GM18868 (cell line): ENCODE measurements at regions not wholly inside any gene's neighbourhood (a gene's known extent, or its start where the extent isn't known, plus 50 kb on each side); places are given as distances from the start of the nearest gene placed in this dataset.
"Not testable (repeated sequence)": the region's sequence is repeated elsewhere in the genome, so short reads cannot be mapped to it uniquely, and the experiment has no call there.

ENCODE experiments used
- ATAC-seq: cut with Tn5 transposase; IDR thresholded peaks from one replicate; pipeline ENCODE4 v1.9.1; 2021; ENCODE audit warnings: mild to moderate bottlenecking, moderate library complexity; ENCODE audit not compliant: unreplicated experiment

DNA sequence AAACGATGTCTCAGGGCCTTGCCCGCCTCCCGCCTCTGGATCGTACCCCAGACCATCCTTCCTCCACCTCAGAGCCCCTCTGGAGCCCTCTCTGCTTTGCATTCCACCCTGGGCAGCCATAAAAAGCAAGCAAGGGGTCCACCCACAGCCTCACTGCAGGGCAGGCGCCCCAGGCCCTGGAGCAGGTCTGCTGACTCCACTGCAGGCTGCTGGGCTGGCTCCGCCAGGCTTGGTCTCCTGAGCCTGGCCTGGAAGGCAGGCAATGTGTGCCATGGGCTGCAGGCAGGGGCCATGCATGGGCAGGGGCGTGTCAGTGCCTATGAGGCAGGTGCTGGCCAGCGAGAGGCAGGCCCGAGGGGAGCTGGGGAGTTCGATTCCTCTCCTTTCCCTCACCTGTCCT is 186.0 kb downstream of the ANKRD30B start:
- ATAC-seq, result no peak

DNA sequence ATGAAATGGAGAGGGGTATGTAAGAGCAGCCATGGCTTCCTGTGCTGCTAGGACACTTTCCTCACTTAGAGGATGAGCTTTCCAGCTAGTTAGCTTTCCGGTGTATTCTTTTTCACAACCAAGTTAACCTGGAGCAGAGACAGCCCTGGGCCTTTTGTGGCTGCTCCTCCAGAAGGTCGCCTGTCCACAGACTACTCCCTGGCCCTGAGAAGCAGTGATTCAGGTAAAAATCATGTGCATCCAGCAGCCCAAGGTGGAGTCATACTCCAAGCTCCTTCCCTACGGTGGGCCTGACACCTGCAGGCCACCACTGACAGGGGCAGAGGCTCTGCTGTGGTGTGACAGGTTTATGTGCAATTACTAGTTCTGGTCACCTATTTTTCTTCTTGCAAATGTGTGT is 187.2 kb downstream of the ANKRD30B start:
- no peak for ATAC-seq

DNA sequence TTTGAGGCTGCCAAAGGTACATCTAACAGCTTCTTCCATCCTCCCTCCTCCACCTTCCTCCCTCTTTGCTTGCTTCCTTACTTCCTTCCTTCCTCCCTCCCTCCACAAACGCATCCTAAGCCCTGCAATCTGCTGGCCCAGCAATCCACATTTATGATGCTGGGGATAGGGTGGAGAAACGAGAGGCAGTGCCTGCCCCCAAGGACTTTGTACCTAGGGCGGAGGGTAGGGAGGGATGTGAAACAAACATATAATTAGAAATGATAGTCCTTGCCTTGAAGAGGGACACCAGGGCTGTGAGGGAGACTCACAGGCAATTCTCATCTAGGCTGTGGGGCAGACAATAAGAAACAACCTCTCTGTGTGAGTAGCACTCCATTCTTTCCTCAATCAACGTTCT is 188.3 kb downstream of the ANKRD30B start:
- no peak for ATAC-seq

DNA sequence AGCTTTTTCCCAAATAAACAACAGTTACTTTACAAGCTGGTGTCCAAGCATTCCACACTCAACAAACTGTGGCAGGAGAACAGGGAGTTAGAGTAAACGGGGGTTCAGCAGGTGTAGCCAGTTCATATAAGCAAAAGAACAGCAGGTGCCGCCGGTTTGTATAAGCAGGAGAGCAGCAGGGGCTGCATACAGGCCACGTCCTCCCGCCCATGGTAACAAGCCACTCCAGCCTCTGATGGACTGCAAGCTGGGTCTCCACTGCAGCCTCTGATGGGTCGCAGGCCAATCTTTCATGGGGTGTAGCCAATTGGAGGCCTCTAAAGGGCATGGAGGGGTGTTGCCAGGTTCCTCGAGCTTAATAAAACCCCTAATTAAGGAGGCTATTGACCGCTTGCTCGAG is 189.3 kb downstream of the ANKRD30B start:
- no peak for ATAC-seq

- no peak for ATAC-seq
These were observed 191.2 kb downstream of the ANKRD30B start for GRCh38 chr18:14939141-14939540.

- not testable (repeated sequence) for ATAC-seq
These were observed 192.1 kb downstream of the ANKRD30B start for GRCh38 chr18:14940106-14940505.

DNA sequence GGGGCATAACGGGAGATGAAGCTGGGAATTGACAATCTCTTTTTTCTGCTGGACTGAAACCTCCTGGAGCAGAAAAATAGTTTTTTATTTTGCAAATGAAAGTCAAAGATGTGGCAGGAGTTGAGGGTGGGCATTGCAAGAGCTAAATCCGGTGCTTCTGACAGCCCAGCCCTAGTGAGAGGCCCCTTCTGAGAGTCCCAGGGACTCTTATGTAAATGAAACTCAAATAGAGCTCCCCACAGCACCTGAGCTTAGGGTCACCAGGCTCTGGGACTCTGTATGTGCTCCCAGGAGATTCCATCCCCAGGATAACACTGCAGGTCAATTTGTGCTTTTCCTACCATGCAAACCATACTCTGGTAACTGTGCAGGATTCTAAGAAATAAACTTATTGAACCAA is 192.8 kb downstream of the ANKRD30B start:
- ATAC-seq, result no peak

DNA sequence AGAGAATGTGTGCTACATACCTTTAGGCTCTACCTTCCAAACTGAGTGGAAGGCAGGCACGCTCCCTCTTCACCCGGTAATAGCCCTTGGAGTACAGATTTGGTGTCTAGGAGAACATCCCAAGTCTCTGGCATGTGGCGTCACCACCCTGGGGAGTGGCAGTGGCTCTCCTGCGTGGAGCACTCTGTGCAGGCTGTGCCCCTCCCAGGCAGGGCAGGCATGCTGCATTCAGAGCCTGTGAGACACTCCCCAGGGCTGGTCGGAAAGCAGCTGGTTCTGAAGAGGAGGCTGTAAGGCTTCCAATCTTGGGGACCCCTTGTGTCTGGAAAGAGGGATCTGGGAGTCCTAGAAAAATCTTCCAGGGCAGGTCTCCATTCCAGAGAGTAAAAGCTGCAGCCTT is 193.3 kb downstream of the ANKRD30B start:
- ATAC-seq, result no peak

DNA sequence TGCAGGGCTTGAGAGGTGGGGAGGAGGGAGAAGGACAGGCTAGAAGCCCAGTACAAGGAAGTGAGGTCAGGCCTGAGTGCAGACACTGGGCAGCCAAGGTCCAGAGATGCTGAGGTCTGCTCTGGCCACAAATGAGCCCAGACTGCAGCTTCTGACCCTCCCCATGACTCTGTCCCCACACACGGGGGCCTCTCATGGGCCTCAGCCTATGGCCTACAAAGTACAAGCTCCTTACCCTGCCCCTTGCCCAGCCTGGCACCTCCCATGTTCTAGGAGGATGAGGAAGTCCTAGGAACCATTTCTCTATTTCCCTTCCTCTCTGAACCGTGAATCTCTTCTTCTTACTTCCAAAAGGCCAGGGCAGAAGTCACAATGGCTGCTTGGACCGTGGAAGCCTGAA is 193.8 kb downstream of the ANKRD30B start:
- ATAC-seq, result no peak

GRCh38 chr18:14942275-14942674 is 194.3 kb downstream of the ANKRD30B start:
- no peak for ATAC-seq

GRCh38 chr18:14943486-14943885 is 195.5 kb downstream of the ANKRD30B start:
- ATAC-seq, result no peak

- ATAC-seq, result no peak
These were observed 196.1 kb downstream of the ANKRD30B start for GRCh38 chr18:14943967-14944636.

DNA sequence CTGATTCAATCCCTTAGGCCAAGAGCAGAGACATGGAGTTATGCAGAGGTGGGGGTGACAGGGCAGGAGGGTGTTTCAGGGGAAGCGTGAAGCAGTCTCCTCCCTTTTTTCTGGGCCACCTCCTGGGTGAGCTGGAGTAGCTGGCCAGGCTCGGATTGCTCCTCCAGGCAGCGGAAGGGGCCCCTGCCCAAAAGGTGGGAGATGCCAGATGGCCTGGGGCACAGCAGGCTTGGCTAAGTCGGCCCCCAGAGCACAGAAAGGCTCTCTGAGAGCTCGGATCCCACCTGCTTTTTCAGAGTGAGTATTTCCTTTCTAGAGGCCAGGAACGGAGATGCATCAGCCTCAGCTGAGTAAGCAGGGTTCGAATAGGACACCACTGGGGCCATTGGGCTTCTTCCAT is 196.9 kb downstream of the ANKRD30B start:
- ATAC-seq, result no peak

DNA sequence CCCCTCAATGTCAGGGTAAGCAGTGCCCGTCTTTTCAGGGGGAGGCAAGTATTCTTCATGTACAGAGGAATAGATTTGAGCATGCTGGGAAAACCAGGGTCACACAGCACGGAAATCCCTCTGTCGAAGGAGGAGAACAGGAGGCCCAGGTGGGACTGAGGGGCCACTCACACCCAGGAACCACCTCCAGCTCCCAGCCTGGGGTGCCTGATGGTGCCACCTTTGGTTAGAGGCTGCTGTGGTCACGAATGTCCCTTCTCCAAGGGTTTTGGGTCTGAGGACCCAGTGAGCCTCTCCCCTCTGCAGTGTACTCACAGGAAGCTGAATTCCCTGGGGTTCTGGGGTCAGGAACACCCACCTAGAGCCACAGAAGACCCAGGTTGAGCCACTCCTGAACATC is 197.3 kb downstream of the ANKRD30B start:
- ATAC-seq, result no peak

DNA sequence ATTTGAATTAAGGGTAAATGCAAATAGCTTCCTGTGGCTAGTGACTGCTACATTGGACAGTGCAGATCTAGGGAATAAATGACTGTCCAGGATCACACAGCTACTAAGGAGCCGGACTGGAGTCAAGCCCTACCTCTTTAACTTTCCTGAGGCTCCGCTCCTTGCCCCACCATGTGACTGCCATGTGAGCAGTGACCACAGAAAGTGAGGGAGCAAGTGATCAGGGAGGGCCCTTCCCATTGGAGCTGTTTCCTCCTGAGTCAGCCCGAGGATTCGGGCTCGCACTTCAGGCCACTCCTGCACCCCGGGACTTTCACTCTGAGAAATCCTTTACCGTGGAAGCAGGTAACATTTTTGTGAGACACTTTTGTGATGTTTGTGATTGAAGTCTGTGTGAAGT is 198.0 kb downstream of the ANKRD30B start:
- no peak for ATAC-seq

GRCh38 chr18:14946741-14947470 is 198.9 kb downstream of the ANKRD30B start:
- not testable (repeated sequence) for ATAC-seq

- no peak for ATAC-seq
These were observed 199.7 kb downstream of the ANKRD30B start for GRCh38 chr18:14947482-14948162.

GRCh38 chr18:14948163-14948540 is 200.2 kb downstream of the ANKRD30B start:
- ATAC-seq, result no peak

DNA sequence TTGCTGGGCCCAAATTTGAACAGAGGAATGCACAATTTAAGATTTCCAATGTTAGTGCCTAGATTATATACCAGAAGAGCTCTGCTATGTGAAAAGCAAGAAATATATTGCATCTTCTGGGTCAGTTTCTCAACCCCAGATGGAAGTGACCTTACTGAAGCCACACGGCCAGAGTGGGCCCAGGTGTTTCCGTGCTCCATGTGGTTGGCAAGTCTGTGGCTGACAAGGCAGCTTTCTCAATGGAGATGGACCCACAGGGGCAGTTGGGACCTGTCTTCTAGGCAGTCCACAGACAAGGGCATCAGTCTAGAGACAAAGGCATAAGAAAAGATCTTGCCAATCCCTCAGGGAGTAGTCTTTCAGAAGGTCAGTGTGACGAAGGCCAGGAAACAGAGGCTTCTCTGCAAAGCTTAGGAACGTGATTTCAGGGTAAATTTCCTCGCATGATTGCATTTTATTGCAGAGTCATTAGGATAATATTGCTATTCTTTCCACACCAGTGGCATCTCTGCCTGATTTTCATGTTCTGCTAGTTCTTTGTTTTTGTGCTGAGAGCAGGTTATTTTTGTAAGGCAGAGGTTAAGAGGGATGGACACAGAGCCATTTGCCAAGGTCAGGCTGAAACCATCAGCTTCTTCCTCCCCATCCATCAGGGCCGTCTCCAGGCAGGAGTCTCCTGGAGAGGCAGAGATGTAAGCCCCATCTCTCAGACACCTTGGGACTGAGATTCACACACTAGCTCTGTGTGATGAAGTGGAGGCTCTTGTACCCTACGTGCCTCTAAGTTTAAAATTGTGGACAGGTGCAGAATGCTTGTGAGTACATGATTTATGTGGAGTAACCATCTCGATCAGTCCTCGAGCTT is 202.1 kb downstream of the ANKRD30B start:
- no peak for ATAC-seq

GRCh38 chr18:14952444-14953077 is 204.6 kb downstream of the ANKRD30B start:
- ATAC-seq, result not testable (repeated sequence)

DNA sequence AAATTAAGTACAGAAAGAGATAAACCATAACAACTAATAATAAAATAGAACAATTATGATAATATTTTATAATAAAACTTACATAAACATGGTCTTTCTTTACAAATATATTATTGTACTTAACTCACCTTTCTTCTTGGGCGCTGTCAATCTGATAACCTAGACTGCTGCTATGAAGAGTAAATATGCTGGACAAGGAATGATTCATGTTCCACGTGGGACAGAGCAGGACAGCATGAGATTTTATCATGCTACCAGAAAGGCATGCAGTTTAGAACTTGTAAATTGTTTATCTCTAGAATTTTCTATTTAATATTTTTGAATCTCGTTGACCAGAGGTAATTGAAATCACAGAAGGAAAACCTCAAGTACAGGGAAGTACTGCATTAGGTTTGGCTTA is 210.7 kb downstream of the ANKRD30B start:
- no peak for ATAC-seq
